ENCODE measurements at regions not wholly inside any gene's neighbourhood (a gene's known extent, or its start where the extent isn't known, plus 50 kb on each side); places are given as distances from the start of the nearest gene placed in this dataset.

GRCh38 chr1:112247961-112248360, 148.1 kb upstream of the CTTNBP2NL start (continued):
- TF ChIP-seq CBX3 (IDR thresholded peaks at IDR 0.05; ENCODE audit: borderline replicate concordance, low read depth) (no peak), IRF3 (IDR thresholded peaks at IDR 0.05) (no peak), SIX5 (IDR thresholded peaks at IDR 0.05; ENCODE audit: low read depth, low read length, severe bottlenecking) (no peak), TCF12 (IDR thresholded peaks at IDR 0.05; ENCODE audit: low read depth, low read length) (no peak), EED (IDR thresholded peaks at IDR 0.05; ENCODE audit: low read depth) (no peak)
- TF ChIP-seq, protein P1, sequence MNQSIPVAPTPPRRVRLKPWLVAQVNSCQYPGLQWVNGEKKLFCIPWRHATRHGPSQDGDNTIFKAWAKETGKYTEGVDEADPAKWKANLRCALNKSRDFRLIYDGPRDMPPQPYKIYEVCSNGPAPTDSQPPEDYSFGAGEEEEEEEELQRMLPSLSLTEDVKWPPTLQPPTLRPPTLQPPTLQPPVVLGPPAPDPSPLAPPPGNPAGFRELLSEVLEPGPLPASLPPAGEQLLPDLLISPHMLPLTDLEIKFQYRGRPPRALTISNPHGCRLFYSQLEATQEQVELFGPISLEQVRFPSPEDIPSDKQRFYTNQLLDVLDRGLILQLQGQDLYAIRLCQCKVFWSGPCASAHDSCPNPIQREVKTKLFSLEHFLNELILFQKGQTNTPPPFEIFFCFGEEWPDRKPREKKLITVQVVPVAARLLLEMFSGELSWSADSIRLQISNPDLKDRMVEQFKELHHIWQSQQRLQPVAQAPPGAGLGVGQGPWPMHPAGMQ (IDR thresholded peaks at IDR 0.05; ENCODE audit: borderline replicate concordance): no peak

- ATAC-seq (no peak), FAIRE-seq (no peak), DNase-seq (ENCODE audit: low read depth, low spot score) (no peak)
- in situ Hi-C loops (cut with MboI): no loop called here
- RAD21 ChIA-PET (ENCODE audit: unreplicated experiment): no interaction called here
- Histone ChIP-seq H3K79me2 (ENCODE audit: control insufficient read depth, insufficient read depth, low read length) (no peaks in the 10 kb centered on the region), H3K4me1 (ENCODE audit: control insufficient read depth, insufficient read depth, low read length) (no peaks in the 10 kb centered on the region), H4K20me1 (ENCODE audit: control insufficient read depth, insufficient read depth) (no peaks in the 10 kb centered on the region), H3K27ac (ENCODE audit: control insufficient read depth, insufficient read depth) (no peak overlapping the region), H3K4me2 (ENCODE audit: control insufficient read depth, insufficient read depth) (no peak overlapping the region), H3K9ac (ENCODE audit: control insufficient read depth, insufficient read depth, low read length) (no peak overlapping the region), H3K4me3 (no peak overlapping the region), H3K36me3 (ENCODE audit: control insufficient read depth in 2 of 2, insufficient read depth in 2 of 2, low read length in 1 of 2) (no peaks in the 10 kb centered on the region), H3K9me3 (replicated peaks; ENCODE audit: control insufficient read depth, insufficient read depth, low read length) (no peaks in the 10 kb centered on the region), H3K27me3 (replicated peaks in 1 of 2; ENCODE audit: control insufficient read depth in 2 of 2, insufficient read depth in 2 of 2, low read length in 1 of 2) (peaks cover 0 to 3% of the 10 kb centered on the region in 2 experiments; a peak in 3 of 4 replicates), H2AFZ (ENCODE audit: control insufficient read depth, low read depth, low read length) (no peak overlapping the region)
- TF ChIP-seq BCL11A (IDR thresholded peaks at IDR 0.05; ENCODE audit: low read depth, low read length) (no peak), POLR2A (IDR thresholded peaks at IDR 0.05; ENCODE audit: low read depth, low read length) (no peak), RAD51 (IDR thresholded peaks at IDR 0.05) (no peak), ETV6 (conservative IDR thresholded peaks at IDR 0.05 in 1 of 2, IDR thresholded peaks at IDR 0.05 in 1 of 2; ENCODE audit: borderline replicate concordance in 1 of 2, low read depth in 1 of 2) (no peak), ATF3 (IDR thresholded peaks at IDR 0.05; ENCODE audit: borderline replicate concordance, extremely low read depth, low read depth, low read length) (no peak), KAT2A (conservative IDR thresholded peaks at IDR 0.05; ENCODE audit: control insufficient read depth, low read depth, low read length) (no peak), ZNF592 (IDR thresholded peaks at IDR 0.05) (no peak), SMAD1 (IDR thresholded peaks at IDR 0.05; ENCODE audit: low read depth, partially characterized antibody) (no peak), CREB1 (IDR thresholded peaks at IDR 0.05; ENCODE audit: low read depth) (no peak), ZNF622 (IDR thresholded peaks at IDR 0.05) (no peak), ZNF24 (IDR thresholded peaks at IDR 0.05) (no peak)
- no TSS peak for BruUV-seq (replicated peaks)
- SMC1A ChIA-PET (ENCODE audit: uncharacterized antibody, unreplicated experiment): no interaction called here
- CTCF ChIA-PET: no interaction called here
- POLR2A ChIA-PET: no interaction called here
- 39% methylated on average over 2 of the region's 2 CpGs for WGBS (ENCODE audit: insufficient coverage, insufficient replicate concordance, low lambda C conversion rate, missing lambda C conversion rate)
- intact Hi-C loops (cut with micrococcal nuclease; ENCODE audit: unreplicated experiment): no loop called here
Measured at GRCh38 chr1:112250892-112251291, 145.1 kb upstream of the CTTNBP2NL start.

Measured in GM12878 (cell line).